ENCODE measurements at regions not wholly inside any gene's neighbourhood (a gene's known extent, or its start where the extent isn't known, plus 50 kb on each side); places are given as distances from the start of the nearest gene placed in this dataset.

DNA sequence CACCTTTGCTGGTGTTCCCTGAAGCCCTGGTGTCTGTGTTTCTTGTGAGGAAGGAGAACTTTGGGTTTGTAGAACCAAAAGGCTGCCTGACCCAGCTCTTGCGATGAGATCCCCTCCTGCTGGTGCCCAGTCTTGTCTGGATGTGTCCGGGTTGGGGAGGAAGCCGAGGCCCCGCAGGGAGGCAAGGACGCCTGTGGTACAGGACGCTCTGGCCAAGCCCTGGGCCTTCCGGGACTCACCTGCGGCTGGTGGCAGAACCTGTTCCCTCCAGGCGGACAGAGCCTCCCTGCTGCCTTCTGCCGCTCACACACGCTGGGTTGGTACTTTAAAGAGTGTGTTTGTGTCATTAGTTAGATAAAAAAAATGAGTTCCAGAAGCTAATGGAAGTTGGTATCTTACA lies 616.2 kb downstream of the GALR1 start:
- no peak for TF ChIP-seq POLR2A (IDR thresholded peaks at IDR 0.05)
- TF ChIP-seq, protein P1, sequence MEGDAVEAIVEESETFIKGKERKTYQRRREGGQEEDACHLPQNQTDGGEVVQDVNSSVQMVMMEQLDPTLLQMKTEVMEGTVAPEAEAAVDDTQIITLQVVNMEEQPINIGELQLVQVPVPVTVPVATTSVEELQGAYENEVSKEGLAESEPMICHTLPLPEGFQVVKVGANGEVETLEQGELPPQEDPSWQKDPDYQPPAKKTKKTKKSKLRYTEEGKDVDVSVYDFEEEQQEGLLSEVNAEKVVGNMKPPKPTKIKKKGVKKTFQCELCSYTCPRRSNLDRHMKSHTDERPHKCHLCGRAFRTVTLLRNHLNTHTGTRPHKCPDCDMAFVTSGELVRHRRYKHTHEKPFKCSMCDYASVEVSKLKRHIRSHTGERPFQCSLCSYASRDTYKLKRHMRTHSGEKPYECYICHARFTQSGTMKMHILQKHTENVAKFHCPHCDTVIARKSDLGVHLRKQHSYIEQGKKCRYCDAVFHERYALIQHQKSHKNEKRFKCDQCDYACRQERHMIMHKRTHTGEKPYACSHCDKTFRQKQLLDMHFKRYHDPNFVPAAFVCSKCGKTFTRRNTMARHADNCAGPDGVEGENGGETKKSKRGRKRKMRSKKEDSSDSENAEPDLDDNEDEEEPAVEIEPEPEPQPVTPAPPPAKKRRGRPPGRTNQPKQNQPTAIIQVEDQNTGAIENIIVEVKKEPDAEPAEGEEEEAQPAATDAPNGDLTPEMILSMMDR (IDR thresholded peaks at IDR 0.05): no peak

Data from heart left ventricle (tissue), 13 donors.